Hematopoietic multipotent progenitor cell treated with erythropoietin and hydrocortisone succinate and interleukin-3 and kit ligand, for 8 days (in vitro differentiated cells): ENCODE measurements at regions not wholly inside any gene's neighbourhood (a gene's known extent, or its start where the extent isn't known, plus 50 kb on each side); places are given as distances from the start of the nearest gene placed in this dataset.

ENCODE experiments used
- DNase-seq: peaks from one replicate; pipeline ENCODE4 v3.0.0-alpha.2; 2015

DNA sequence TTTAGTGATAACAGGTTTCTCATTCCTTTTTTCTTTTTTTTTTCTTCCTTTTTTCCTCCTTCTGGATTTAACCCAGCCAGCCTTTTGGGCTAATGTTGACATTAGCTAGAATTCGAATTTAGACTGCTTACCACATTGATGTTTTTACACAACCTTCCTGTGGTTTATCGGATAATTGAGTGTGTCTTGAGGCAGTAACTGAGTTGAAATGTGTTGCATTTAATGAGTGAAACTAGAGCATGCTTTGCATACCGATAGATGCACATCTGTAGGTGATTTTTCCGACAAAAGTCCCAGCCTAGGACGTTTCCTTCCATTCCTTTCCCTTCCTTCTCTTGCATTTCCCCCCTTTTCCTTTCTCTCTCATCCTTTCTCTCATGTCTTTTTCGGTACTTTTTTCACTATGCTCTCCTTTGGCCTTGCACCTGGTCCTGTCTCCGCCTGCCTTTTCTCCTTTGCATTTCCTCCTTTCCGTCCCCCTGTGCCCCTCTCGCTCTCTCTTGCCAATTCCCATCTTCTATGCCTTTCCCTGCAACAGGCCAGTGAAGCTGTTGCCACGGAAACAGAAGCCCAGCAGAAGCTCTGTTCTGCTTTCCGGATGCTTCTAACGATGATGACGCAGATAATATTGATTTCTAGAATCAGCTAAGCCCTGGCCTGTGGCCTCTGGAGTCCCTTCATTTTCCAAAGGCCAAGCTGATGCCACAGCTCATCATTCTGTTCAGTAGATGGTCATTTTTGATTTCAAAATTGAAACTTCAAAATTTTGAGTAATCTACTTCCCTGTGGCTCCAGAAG, 76.1 kb downstream of the SLC25A47 start:
- no peak for DNase-seq

DNA sequence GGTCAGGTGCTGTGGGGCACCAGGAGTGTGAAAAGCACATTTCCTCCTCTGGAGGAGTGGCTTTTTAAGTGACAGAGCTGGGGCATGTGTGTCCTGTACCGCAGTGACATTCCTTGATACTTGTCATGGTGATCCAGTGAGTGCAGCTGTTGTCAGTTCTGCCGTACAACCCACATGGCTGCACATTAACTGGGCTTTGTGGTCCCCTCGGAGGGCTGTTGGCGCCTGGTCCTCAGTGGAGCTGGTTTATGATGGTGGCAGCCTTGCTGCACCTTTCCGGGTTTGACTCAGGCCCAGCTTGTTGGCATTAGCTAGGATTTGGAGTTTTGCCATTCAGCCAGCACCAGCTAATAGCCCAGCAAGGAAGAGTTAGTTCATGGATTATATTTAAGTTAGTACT, 77.0 kb downstream of the SLC25A47 start:
- DNase-seq = no peak

DNA sequence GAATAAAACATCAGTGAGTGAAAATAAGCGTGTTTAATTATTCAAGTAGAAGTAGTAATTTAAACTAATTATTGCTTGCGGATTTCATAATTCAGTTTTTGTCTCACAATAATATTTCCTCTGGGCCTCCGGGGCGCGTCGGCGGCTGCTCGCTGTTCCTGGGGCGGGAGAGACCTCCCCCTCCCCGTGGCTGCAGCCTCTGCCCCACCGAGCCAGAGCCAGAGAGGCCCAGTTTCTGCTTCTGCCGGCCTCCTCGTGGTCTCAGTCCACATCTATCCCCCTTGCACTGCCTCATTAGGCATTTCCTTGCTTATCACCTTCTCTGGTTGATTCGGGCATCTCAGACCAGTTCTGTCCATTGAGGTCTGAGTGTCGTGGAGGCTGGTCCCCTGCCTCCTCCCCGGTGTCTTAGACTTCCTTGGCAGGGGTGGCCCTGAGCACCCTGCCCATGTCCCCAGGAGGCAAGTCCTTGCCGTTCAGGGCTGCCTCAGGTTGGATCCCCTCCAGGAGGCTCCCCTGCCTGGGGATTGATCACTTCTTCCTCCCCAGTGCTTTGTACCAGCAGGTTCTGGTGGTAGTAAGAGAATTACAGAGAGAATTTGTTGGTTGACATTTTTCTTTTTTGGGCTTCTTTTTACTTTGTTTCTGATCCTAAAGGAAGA, 78.0 kb downstream of the SLC25A47 start:
- DNase-seq = no peak

DNA sequence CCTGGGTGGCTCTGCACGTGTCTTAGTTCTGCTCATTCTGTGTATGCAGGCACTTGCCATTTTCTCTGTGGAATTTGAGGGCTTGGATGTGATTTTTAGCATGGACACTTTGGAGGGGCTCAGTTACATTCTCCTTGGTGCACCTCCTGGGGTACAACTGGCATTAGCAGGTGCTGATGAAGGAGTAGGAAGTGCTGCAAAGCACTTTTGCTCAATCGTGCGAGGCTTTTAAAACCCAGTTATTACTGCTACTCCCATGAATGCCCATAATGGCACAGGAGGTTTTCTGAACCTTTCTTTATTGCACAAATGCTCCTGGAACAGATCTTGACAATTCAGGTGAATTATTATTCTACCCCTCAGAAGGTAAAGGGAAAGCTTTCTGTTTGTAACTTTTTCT, 78.7 kb downstream of the SLC25A47 start:
- no peak for DNase-seq

DNA sequence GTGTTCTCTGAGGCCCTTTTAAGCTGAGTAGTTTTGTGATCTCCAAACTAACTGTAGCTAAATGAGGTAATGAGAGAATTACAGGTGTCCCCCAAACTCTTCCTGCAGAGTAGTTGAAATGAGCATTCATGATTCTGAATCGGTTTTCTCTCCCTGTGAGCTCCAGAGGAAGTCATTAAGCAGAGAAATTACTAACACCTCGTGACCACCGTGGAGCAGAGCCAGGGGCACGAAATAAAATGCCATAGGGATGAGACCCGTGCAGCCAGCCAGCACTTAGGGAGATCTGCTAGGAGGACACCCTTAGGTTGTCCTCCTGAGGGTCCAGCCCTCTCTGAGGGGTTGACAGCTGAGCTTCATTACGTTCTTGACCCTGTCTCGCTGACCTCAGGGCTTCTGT, 79.5 kb downstream of the SLC25A47 start:
- no peak for DNase-seq

DNA sequence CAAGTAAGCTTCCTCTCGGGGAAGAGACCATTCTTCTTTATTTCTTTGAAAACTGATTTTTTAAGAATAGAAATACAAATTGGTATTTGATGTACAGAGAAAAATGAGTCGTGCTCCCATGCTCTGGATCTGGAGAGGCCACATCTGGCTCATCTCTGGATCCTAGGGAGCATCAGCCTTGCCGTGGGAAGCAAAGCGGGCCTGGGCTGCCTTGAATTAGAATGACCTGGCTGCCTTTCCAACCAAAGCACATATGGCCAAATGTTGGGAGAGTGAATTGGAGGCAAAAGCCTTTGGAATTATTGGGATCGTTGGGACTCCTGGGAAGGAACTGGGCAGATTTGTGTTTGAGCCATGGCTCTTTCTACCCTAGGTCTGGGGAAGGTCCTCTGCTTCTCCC, 80.0 kb downstream of the SLC25A47 start:
- DNase-seq = no peak

DNA sequence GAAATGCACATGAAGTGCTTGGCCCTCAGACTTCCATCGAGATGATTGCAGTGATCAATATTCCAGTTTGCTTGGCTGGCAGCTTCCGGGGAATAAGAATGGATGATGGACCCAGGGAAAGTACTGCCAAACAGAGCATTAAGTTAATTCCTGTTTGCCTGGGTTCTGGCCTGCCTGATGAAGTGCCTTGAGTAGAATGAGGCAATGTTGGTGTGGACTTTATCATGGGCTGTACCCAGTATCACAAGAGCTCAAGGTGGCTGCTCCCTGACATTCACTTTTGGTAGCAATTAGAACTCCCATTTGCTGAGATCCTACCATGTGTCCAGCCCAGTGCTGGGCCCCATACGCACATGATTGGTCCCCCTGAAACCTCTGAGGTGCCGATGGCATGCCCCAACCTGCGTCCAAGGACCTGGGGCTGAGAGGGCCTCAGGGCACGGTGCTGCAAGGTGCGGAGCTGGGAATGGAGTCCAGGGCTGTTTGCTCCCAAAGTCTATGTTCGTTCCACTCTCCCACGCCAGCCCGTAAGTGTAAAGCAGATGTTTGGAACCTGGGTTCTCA, 80.7 kb downstream of the SLC25A47 start:
- no peak for DNase-seq

DNA sequence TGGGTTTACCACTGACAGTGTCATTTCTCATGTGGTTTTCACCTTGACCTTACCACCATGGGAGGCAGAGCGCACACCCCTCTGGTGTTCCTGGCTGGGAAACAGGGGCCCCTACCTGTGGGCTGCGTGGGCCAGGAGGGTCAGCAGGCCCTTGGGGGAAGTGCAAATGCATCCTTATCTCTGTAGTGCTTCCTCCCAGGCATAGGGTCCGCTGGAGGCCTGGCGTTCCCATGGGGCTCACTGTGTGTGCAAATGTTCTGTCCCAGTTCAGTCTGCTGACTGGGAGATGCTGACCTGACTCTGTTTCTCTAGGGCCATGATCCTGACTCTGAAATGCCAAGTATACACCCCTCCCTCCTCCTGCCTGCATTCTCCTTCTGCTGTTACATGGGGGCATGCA, 81.3 kb downstream of the SLC25A47 start:
- no peak for DNase-seq

DNA sequence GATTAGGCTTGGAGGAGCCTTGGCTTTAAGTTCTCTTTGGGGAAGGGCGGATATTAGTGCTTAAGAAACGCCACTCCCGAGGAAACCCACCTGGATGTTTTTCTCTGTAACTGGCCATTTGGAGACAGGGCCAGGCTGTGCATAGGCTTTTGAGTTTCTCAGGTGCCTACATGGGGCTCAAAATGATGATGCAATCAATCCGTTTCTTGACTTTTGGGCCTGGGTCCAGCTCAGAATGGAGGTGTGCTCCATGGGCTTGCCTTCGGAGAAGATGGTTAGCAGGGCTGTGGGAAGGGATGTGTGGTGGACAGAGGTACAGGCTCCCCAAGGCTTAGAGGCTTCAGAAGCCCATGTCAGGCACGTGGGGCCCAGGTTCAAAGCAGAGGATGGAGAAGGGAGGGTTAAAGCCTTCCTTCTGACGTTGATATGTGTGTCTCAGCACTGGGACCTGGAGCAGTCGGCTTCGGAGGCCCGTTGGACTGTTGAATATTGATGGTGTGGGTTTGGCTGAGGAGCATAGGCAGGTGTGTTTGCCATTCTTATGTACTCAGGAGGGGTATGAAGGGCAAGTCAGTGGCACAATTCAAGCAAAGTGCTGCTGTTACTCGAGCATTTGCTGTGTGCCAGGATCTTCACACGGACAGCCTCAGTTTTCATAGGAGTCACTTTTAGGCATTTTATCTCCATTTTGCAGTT, 82.8 kb downstream of the SLC25A47 start:
- no peak for DNase-seq

DNA sequence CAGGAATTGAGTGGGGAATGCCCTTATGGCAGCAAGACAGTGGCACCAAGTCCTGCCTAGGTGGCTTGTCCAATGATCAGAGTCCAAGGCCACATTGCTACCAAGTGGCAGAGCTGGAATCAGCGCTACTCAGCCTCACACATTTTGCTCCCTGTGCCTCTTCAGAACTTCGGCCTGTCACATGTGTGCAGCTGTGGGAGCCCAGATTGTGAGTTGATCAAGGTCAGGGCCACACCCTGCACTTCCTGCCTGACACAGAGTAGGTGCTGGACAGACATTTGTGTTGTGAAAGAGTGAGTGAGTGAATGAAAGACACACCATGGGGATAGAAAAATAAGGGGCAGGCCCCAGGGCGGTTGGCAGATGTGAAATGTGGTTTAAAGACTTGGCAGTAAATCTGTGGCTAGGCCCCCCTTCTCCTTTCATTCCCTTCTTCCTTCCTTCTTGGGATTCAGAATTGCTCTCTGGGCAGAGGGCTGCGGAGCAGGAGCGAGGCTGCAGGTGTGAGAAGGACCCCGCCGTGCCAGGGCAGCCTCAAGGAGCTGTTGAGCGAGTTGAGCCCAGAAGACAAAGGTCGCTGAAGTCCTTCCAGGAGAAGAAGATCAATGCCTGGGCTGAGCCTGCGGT, 83.5 kb downstream of the SLC25A47 start:
- peak; percentile 64 for DNase-seq

DNA sequence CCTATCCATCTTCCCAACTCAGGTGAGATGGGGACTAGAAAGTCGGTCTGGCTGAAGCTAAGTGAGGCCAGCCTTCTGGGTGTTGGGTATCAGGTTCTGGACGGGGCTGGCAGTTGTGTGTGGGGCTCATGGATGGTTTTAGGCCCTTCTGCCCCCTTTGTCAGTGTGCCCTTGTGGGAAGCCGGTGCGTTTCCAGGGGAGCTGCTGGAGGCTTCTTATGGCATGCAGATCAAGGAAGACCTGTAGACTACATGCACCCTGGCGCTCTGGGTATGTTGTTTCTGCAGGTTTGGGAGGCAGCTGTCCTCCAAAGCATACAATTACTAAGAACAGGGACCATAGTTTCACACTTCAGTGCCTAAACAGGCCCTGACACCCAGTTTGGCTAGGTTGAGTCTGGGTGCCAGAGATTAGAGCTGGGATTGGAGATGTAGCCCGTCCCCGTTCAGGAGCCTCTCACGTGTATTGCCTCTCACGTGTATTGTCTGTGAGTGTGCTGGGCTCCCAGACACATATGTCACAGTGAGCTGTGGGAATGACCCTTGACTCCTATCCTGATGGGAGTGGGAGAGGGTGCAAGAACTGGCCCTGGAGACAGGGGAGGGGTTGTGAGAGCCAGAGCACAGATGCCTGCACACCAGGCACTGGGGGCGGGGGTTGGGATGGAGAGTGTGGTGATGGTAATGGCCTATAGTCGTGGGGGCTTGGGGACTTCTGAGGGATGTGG, 84.4 kb downstream of the SLC25A47 start:
- DNase-seq = no peak

DNA sequence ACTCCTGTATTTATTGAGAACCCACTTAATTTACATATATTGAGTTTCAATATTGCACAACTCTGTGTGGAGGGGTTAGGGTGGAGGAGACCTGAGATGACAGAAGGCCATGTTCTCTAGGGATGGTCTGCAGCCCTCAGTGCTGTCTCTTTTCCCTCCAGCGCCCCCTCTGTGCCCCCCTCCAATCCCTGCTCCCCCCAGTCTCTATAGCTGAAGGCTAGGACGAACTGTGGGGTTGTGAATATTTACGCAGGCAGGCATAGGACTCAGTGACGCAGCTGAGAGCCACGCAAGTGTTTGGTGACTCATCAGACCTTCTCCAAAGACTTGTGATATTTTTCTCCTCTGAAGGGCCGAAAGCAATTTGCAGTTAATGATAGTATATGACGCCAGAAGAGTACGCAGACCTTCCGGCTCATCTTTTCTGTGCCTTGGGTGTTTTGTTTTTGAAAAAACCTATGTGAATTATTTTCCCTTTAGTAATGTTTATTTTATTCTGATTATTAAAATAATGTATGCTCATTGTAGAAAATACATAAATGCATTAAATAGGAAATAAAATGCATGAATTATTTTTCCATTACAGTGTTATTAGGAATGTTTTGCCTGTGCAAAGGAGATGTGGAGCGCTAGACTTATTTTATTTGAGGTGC, 85.3 kb downstream of the SLC25A47 start:
- DNase-seq = no peak

DNA sequence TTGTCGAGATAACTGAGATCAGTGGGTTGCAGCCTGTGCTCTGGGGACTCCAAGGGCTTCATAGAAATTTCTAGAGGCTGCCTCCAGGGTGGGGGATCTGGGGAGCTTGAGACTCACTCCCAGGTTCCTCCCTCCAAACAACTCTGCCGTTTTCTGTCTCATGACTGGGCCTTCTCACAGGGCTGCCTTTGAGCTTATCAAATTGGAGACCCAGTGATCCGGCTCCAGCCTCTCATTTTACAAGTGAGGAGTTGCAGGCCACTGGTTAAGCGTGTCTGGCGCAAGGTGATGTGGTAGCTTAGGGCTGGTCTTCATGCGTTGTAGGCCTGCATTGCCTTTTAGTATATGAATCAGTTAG, 85.8 kb downstream of the SLC25A47 start:
- no peak for DNase-seq

DNA sequence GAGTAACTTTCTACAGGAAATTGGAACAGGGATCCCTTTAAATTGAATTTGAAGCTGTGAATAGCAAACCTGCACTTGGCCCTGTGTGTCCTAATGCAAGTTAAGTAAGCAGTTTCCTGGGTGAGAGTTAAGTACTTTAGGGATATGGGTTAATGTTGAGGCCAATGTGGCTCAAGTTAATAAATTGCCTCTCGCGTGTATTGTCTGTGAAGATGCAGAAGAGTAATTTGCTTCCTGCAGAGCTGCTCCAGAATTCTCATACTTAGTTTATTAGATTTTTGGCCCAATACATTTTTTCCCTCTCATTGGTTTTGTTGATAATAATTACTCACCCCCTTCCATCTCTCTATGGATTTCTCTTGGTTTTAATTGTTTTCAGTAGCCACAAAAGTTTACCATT, 86.5 kb downstream of the SLC25A47 start:
- no peak for DNase-seq

DNA sequence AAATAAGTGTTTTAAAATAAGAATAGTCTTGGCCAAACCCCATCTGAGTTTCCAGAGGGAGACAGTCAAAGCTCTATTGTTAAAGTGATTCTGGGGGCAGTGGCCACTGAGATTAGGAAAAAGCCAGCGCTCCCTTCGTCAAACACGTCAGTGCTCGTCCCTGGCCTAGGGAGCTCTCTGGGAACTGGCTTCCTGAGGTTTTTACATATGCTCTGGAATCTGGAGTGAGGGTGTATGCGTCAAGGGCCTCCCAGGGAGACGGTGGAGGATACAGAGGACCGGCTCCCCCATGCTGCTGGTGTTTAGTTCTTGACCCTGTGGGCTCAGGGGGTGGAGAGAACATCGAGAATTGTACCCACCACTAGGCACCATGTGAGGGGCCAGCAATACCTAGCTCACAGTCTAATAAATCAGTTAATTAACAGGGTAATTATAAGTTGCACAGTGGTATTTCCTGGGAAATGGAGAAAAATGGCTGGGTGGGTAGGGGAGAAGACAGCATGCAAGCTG, 87.0 kb downstream of the SLC25A47 start:
- no peak for DNase-seq

DNA sequence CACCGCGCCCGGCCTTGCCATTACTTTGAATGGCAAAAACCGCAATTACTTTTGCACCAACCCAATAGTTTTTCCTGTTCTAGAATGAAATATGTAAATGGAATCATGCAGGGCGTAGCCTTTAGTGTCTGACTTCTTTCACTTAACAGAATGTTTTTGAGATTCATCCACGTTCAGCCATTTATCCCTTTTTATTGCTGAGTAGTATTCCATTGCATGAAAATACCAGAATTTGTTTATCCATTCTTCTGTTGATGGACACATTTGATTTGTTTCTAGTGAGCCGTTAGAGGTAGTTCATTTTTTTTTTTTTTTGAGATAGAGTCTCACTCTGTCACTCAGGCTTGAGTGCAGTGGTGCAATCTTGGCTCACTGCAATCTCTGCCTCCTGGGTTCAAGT, 90.6 kb downstream of the SLC25A47 start:
- DNase-seq = no peak

DNA sequence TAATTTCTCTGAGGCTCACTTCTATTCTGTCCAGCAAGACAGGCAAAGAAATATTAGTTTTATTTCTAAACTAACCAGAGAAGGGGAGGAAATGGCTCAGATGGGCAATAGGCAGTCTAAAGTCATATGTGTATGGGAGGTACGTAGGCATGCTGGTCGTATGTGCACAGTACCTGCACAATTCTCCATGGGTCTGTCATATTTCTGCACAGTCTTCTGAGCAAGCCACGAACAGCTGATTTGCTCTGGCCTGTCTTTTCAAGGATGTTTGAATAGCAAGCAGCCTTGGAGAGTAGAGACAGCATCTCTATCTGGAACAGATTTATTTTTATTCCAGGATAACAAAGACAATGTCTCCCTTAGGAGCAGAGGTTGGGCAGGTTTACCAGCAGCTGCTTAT, 92.1 kb downstream of the SLC25A47 start:
- no peak for DNase-seq

DNA sequence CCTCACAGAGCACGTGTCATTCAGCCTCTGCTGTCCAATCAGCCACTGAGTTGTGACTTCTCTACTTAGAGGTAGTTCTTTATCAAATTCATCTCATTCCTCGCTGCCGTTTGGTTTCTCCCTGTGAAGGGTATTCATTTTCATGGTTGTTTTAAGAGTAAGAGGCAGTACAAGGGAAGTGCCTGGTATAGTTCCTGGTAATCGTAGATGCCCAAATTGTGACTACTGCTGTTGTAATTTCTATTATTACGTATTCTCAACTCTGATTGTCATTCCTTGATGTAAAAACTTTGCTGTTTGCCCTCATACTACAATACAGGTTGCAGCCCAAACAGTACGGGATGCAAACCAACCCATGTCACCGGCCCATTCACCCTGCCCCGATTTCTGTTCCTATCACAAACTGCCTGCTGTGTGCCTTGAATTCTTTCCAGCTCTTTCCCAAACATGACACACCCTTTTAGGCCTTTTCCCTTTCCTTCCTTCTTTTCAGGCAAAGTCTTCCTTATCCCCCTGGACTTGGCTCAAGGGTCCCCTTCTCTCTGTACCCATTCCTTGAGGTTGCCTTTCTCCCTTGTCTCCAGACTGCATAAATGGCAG, 93.0 kb downstream of the SLC25A47 start:
- DNase-seq = no peak

DNA sequence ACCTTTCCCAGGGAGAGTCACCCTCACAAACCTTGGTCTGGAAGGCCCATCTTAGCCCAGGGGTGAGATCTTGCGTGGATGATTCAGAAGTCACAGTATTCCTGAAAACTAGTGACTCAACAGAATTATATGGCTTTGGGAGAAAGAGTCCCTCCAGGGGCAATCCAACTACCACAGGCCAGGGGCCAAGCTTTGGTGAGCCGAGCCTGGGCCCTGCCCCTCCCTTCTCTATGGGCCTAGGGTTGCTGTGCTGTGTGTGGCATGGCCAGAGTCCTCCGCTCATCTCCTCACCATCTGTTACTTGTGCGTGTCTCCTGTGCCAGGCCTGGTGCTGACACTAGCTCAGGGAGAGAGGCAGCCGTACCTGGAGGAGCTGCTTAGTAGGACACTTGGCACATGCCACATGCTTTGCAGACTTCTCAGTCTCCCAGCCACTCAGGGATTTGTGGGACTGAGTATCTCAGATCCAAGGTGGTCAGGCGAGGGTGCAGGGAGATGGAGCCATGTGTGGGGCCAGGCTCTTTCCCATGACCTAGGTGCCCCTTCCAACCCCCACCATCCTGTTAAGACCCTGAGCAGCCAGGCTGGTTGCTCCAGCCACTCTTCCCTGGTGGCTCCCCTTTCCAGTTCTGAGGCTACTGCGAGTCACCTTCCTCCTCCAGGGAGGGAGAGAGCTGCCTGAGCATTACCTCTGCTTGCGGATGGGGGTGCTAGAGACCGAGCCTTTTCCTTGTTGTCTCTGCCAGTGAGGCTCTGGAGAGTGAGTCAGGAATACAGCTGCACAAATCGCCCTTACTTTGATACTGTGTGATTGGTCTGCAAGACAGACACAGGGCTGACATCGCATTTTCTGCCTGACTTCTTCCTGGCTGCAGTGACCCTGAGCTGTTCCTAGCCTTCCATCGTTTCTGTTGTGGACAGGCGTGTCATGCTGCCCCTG, 94.1 kb downstream of the SLC25A47 start:
- no peak for DNase-seq

DNA sequence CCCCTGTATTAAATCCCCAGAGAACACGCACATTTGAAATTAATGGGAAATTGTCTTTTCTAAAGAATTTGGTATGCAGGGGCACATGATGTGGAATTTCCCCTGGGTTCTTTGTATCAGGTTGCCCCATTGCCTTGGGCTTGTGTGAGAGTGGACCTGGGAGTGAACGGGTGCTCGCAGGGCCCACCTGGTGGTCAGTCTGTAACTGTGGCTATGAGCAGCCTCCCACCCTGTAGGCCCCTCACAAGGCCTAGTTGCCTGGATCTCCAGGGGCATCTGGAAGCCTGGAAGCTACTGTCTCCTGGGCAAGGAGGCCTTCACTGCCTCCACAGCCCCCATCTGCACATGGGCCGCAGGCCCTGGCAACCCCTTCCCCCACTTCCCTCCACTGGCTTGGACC, 96.7 kb downstream of the SLC25A47 start:
- no peak for DNase-seq
